ENCODE measurements at regions not wholly inside any gene's neighbourhood (a gene's known extent, or its start where the extent isn't known, plus 50 kb on each side); places are given as distances from the start of the nearest gene placed in this dataset.

GRCh38 chr10:6919077-6919476 is 339.0 kb upstream of the PRKCQ start:
- DNase-seq = no peak

- DNase-seq = peak; percentile 16
These were observed 338.2 kb upstream of the PRKCQ start for GRCh38 chr10:6918305-6918704.

- DNase-seq = no peak
These were observed 337.0 kb upstream of the PRKCQ start for GRCh38 chr10:6917125-6917524.

GRCh38 chr10:6916601-6917000 is 336.5 kb upstream of the PRKCQ start:
- DNase-seq = no peak

GRCh38 chr10:6915307-6915706 is 335.2 kb upstream of the PRKCQ start:
- no peak for DNase-seq

GRCh38 chr10:6912929-6913328 is 332.9 kb upstream of the PRKCQ start:
- no peak for DNase-seq

- peak; percentile 25 for DNase-seq
These were observed 332.3 kb upstream of the PRKCQ start for GRCh38 chr10:6912424-6912823.

GRCh38 chr10:6912021-6912420 is 331.9 kb upstream of the PRKCQ start:
- no peak for DNase-seq

GRCh38 chr10:6909905-6910560 is 330.0 kb upstream of the PRKCQ start:
- DNase-seq = no peak

GRCh38 chr10:6907877-6908530 is 327.9 kb upstream of the PRKCQ start:
- DNase-seq = no peak

GRCh38 chr10:6894405-6894804 is 314.3 kb upstream of the PRKCQ start:
- DNase-seq = no peak

- DNase-seq = no peak
These were observed 312.8 kb upstream of the PRKCQ start for GRCh38 chr10:6892864-6893263.

GRCh38 chr10:6891924-6892323 is 311.8 kb upstream of the PRKCQ start:
- no peak for DNase-seq

- no peak for DNase-seq
These were observed 309.6 kb upstream of the PRKCQ start for GRCh38 chr10:6889718-6890117.

GRCh38 chr10:6888434-6888833 is 308.4 kb upstream of the PRKCQ start:
- DNase-seq = no peak

GRCh38 chr10:6885284-6885683 is 305.2 kb upstream of the PRKCQ start:
- DNase-seq = no peak

- no peak for DNase-seq
These were observed 301.9 kb upstream of the PRKCQ start for GRCh38 chr10:6881987-6882386.

GRCh38 chr10:6877722-6878392 is 297.8 kb upstream of the PRKCQ start:
- peak; percentile 4 for DNase-seq

GRCh38 chr10:6877336-6877721 is 297.3 kb upstream of the PRKCQ start:
- no peak for DNase-seq

- no peak for DNase-seq
These were observed 295.3 kb upstream of the PRKCQ start for GRCh38 chr10:6875269-6875865.

GRCh38 chr10:6871128-6871527 is 291.1 kb upstream of the PRKCQ start:
- DNase-seq = no peak

- DNase-seq = no peak
These were observed 288.1 kb upstream of the PRKCQ start for GRCh38 chr10:6868036-6868725.

- DNase-seq = no peak
These were observed 286.7 kb upstream of the PRKCQ start for GRCh38 chr10:6866757-6867156.

All from fibroblast of skin of right quadriceps (primary cell).